GM18873 (cell line): ENCODE measurements at regions not wholly inside any gene's neighbourhood (a gene's known extent, or its start where the extent isn't known, plus 50 kb on each side); places are given as distances from the start of the nearest gene placed in this dataset.
"Not testable (repeated sequence)": the region's sequence is repeated elsewhere in the genome, so short reads cannot be mapped to it uniquely, and the experiment has no call there.

Experiments
- ATAC-seq: cut with Tn5 transposase; IDR thresholded peaks from one replicate; pipeline ENCODE4 v1.9.1; 2021; ENCODE audit warnings: mild to moderate bottlenecking, moderate library complexity, moderate number of reproducible peaks; ENCODE audit not compliant: unreplicated experiment, low FRiP score

- no peak for ATAC-seq
These were observed 136.5 kb upstream of the GPR12 start for GRCh38 chr13:26896986-26897668.

DNA sequence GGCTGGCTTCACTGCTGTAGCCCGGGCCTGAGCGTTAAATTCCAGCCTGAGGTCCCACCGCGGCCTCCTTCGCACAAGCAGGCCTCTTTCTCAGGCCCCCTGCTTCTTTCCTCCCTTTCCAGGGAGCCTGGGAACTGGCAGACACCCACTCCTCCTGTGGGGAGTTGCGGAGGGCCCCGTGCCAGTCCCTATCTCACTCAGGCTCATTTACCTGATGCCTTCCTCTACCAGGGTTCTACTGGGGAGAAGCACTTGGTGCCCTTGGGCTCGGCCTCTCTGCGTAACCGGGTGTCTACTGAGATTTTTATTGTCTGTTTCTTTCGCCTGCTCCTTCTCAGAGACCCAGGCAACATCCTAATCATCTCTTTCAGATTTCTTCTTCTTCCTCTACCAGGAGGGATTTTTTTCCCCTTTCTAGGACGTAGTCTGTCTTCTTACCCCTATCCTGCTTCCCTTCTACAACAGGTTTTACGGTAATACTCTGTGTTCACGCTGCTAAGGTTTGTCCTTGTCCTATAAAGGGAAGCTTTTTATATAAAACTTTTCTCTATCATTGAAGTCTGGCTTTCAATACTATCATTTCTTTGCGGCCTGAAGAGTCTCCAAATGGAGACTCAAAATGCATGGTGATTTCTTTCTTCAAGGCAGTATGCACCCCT, 135.4 kb upstream of the GPR12 start:
- ATAC-seq, result no peak

DNA sequence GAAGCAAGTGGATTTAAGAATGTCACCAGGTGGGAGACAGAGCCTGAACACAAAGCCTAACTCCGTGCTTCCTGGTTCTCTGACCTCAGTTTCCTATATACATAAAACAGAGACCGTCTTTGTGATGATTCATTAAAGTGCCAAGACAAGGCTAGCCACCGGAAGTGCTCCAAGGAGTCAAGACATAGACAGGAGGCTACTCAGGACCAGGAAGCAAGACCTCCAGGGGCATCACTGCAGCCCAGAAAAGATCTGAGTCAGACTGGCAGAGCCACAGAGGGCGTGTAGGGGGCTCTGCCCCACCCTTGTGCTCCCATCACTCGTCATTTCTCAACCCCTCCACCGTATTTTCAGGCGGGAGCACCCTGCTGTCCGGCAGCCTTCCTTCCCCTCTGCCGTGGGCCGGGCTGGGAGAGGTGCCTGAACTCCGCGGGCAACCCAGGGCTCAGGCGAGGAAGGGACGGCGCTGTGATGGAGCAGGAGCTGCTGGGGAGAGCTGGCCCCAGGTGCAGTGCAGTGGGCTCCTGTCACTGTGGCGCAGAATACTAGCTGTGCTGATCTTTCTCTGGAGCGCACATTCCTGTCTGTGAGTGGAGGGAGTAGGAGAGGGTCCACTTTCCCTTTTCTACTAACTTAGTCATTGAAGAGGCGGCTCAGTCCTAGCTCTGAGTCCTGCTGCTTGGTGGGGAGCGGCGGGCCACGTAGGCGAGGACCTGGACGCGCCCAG, 134.7 kb upstream of the GPR12 start:
- ATAC-seq, result no peak

GRCh38 chr13:26888632-26889031, 128.0 kb upstream of the GPR12 start:
- ATAC-seq, result no peak

- ATAC-seq, result no peak
These were observed 127.0 kb upstream of the GPR12 start for GRCh38 chr13:26887594-26887993.

DNA sequence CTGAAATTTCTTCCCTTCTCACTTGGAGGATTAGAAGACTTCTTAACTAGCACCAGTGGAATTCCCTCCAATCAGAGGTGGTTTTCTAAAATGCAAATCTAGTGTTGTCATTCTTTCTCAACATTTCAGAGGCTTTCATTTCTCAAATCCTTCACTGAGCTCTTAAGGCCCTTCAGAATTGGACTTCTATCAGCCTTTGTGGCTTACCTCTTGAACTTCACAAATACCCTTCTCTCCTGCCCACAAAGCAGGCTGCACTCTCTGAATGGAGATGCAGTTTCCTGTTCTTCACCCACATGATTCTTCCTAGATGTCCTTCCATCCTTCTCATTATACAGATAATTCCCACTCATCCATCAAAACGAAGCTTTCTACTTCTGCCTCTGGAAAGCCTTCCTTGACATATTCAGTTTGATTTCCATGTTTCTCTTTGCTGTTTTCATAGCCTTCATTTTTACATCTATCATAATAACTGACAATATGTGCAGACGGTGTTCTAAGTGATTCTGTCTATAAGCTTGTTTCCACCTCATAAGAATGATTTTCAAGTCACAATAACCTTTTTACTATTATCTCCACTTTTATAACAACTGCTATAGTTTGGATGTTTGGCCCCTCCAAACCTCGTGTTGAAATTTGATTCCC, 123.1 kb upstream of the GPR12 start:
- no peak for ATAC-seq

DNA sequence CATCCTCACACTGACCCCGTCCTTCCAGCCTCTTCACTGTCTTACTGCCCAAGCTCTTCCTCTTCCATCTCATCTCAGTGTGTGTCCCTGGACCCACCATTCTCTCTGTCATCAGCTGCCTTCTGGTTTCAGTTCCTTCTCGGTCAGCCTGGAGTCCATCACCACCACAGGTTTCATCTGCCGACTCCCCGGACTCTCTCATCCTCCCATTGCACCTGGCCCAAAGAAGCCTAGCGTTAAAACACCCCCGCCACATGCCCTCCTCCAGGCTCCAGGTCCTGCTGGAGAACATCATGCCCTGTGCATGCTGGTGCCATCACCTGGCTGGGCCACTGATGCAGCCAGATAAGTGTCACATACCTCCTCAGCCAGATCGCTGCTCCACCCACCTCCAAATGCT, 122.1 kb upstream of the GPR12 start:
- ATAC-seq, result no peak

DNA sequence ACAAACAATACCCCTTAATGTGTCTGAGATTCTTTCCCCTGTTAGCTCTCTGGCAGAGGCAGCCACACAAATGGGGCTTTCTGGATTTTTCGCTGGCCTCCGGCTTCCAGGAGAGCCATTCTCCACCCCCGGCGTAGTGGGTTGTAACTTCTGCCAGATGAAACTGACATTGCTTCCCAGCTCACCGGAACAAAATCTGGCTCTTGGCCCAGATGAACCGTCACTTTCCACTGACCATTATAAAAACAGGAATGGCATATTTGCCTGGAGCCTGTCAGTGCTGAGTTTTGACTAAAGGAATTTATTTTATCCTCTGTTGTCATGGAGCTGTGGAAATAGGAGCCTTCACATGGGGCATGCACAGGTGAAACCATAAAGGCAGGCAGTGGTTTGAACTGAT, 120.6 kb upstream of the GPR12 start:
- no peak for ATAC-seq

GRCh38 chr13:26880735-26881134, 120.1 kb upstream of the GPR12 start:
- no peak for ATAC-seq

DNA sequence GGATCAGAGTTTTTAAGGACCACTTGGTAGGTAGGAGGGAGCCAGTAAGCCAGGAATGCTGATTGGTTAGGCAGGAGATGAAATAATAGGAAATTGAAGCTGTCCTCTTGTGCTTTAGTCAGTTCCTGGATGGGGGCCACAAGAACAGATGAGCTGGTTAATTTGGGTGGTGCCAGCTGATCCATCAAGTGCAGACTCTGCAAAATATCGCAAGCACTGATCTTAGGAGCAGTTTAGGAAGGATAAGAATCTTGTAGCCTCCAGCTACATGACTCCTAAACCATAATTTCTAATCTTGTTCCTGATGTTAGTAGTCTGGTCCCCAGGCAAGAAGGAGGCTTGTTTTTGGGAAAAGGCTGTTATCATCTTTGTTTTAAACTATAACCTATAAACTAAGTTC, 117.9 kb upstream of the GPR12 start:
- ATAC-seq, result no peak

DNA sequence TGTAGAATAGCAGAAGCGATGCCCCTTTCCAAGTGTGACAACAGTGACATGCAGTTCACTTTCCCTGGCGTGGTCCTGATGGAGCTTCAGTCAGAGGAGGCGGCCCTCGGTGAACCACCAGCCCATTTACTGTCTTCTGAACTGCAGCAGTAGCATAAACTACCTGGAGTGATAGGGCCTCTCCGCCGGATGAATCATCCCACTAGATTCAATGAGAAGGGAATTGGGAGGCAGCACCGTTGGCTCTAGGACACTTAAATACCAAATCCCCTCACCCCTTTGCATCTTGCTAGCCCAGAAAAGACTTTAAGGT, 112.8 kb upstream of the GPR12 start:
- ATAC-seq, result no peak

DNA sequence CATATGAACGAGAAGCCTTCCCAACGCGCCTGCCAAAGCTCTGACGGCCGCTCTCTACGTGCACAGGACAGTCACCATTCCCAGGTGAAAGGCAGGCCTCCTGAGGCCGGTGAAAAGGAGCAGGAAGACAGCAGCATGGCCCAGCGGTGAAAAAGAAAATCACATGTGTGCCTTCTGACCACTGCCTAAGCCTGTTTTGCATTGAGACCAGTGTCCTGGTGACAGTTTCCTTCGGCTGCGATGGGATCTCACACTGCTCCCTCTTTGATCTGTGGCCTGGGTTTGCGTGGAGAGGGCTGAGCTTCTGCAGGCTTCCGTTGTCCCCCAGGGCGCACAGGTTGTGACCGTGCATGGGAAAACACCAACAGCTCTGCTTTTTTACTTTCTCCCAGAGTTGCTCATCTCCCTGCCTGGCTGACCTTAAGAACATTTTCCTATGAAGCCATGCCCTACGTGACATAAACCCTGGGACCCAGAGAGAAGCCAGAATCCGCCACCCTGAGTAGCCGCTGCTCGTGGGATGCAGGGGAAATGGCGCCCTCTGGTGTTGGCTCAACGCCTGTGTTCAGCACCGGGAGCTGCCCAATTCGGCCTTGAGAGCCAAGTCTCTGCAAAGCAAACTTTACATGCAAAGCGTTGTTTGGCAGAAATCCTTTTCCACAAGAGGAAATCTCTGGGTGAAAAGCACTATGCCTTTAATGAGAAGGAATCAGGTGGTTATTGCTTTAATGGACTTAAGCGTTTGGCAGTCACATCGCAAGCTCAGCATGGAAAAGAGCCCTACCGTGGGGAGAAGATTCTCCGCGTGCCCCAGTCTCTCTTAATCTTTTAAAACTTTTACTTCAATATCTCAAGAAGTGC, 112.2 kb upstream of the GPR12 start:
- ATAC-seq, result no peak

- no peak for ATAC-seq
These were observed 107.0 kb upstream of the GPR12 start for GRCh38 chr13:26867451-26868091.

DNA sequence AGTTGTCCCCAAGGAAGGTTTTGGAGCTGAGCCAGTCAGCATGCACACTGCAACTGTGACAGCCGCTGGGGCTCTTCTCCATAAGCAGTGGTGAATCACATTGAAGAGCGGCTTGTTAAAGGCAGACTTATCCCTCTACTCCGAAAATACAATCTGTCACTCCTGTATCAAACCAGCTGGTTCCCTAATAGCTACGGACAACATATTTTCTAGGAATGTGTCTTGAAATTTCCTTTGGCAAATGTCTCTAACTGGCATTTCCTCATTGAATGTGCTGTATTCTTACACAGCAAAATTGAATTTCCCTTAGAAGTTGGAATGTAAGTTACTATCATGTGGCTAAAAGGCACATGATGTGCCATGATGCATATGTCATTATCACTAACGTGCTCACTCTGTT, 104.0 kb upstream of the GPR12 start:
- ATAC-seq, result no peak

DNA sequence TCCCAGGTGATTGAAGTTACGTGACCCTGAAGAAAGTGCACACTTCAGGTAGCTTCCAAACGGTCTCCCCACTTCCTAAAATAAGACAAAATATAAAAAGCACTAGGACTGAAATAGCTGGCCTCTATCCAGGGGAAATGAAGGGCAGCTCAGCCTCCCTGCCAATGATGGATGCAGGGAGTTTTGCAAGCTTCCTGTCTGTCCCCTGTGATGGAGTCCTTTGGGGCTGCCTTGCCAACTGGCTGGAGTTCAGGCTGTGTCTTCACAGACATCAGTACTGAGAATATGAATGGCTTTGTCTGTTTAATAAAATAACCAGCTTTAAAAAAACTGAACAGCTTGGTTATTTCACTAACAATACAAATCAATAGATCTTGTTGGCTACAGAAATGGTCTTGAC, 101.4 kb upstream of the GPR12 start:
- ATAC-seq, result no peak

DNA sequence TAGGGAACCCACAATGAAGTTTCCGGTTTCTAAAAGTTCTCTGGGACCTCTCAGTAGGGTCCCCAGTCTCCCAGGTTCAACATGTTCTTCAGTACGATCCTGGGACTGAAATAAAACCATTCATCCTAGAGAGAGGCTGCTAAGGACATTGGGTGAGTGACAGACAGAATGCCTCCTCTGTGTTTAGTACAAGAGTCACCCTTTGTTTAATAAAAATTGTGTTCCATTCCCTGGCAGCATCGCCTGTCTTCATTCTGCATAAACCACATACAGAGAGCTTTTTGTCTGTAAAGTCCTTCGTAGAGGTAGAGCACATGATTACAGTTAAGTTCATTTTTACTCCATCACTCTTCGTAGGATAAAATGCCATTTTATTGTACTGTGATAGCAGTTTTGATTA, 95.3 kb upstream of the GPR12 start:
- no peak for ATAC-seq

GRCh38 chr13:26855071-26855470, 94.5 kb upstream of the GPR12 start:
- ATAC-seq, result no peak

GRCh38 chr13:26853323-26853722, 92.7 kb upstream of the GPR12 start:
- no peak for ATAC-seq

DNA sequence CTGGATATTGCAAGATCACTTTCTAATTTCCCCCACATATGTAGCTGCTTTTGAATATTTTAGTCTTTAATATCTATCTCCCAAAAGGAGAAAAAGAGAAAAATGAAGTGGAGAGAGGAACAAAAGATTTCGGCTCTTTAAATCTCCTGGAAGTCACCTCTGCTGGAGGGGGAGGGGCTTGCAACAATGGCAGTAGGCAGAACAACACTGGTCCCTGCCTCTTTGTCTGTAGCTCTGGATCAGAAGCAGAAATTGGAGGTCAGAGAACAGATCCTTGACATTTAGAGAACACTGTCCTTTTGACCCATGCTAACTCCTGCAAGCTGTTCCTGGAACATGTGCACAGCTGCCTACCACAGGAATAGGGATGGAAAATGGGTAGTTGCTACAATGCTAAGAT, 86.7 kb upstream of the GPR12 start:
- no peak for ATAC-seq

DNA sequence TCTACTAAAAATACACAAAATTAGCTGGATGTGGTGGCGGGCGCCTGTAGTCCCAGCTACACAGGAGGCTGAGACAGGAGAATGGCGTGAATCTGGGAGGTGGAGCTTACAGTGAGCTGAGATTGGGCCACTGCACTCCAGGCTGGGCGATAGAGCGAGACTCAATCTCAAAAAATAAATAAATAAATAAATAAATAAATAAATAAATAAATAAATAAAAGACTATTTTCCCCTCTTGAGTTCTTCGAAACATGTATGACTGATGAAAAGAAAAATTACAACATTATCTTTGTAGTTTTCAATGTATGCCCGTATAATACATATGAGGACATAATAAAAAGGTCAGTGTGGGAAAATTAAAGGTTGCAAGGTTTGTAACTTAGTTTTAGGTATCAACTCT, 84.5 kb upstream of the GPR12 start:
- ATAC-seq, result not testable (repeated sequence)
